GM10266 (cell line): ENCODE measurements at regions not wholly inside any gene's neighbourhood (a gene's known extent, or its start where the extent isn't known, plus 50 kb on each side); places are given as distances from the start of the nearest gene placed in this dataset.

ENCODE experiments used
- DNase-seq: peaks from one replicate; pipeline ENCODE4 v3.0.0; 2012; ENCODE audit errors: extremely low spot score
- CTCF ChIP-seq: IDR thresholded peaks from 2 replicates; pipeline ENCODE4 v1.5.1; 2012; ENCODE audit warnings: mild to moderate bottlenecking, low read depth; ENCODE audit not compliant: control insufficient read depth, insufficient read depth; ENCODE audit errors: missing control alignments

DNA sequence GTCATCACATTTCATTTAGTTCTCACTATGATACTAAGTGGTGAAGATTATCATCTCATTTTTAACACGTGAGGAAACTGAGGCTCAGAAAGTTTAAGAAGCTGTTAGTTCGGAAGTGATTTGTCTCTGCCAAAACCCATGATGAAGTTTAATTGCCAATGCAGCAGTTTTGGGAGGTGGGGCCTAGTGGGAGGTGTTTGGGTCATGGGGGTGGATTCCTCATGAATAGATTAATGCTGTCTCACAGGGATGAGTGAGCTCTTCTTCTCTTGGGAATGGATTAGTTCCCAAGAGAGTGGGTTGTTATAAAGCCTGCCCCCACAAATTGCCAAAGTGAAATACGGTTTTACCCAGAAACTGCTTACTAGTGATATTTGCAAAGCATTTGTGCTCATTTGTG lies 91.5 kb upstream of the IGF1 start:
- DNase-seq: no peak
- no peak for TF ChIP-seq CTCF

DNA sequence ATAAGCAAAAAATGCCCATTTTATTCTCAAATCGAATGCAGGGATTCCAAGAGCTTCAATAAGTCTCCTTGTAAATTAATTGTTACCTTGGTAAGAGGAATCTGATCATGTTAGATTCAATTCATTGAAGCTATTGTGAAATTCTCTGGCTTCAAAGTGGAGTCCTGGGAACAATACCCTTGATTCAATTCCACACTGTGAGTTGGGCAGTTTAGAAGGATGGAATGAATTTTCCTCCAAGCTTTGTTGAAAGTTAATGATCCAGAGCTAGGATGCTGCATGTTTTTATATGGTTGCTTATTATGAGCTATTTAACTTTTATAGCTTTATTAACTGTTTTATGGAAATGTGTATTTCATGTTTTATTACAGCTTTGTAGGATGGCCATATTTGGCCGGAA lies 89.9 kb upstream of the IGF1 start:
- no peak for DNase-seq
- TF ChIP-seq CTCF: no peak

GRCh38 chr12:102569803-102570202 lies 89.4 kb upstream of the IGF1 start:
- DNase-seq: no peak
- TF ChIP-seq CTCF: no peak

DNA sequence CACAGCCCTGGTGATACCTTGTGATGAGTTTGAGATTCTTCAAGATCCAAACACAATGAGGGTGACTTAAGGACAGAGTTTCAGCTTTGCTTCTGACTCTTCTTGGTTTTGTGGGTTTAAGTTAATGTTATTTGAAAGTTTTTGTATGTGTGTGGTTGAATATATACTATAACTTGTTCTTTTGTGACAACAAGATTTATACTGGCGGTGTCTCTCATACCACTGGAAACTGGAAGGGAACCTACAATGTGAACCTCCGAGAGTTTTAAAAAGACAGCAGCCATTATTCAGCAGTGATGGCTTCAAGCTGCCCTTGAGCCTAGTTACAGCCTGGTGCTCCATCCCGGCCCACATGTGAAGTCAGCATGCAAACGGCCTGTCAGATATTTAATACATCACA lies 87.9 kb upstream of the IGF1 start:
- no peak for TF ChIP-seq CTCF
- no peak for DNase-seq

DNA sequence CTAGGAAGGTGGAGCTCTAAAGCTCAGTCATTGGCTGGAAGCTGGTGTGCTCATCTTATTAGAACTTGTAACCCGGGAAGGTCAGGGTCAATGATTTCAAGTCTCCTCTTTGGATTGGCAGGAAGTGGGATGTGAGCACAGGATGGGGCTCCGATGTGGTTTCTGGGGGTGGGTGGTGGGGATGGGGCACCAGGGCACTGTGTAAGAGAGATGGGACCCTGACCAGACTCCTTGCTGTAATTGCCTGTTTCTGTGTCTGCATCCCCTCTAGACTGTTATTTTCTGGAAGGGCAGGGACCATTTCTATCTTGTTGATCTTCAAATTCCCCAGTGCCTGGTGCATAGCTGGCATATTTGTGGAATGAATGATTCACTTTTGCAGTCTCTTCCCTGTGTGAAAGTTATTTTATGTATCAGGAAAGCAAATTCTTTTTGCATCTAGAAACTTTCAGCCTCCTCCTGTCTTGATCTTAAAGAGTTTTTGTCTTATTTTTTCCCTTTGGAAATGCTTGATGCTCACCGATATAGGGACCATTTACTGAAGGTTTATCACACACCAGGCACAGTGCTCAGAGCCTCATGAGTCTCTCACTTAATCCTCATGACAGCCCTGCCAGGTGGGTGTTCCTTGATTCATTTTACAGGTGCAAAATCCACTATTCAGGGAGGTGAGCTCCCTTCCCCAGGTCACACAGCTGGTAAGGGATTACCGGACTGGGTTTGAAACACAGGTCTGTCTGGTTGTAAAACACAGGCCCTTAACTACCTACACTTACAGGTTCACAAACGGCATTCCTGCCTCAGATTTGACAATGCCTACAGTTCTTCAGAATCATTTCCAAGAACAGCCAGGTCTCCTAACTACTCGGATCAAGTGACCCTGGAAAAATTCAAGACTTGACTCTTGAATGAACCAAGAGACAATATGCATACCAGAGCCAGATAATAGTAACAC lies 86.9 kb upstream of the IGF1 start:
- no peak for TF ChIP-seq CTCF

DNA sequence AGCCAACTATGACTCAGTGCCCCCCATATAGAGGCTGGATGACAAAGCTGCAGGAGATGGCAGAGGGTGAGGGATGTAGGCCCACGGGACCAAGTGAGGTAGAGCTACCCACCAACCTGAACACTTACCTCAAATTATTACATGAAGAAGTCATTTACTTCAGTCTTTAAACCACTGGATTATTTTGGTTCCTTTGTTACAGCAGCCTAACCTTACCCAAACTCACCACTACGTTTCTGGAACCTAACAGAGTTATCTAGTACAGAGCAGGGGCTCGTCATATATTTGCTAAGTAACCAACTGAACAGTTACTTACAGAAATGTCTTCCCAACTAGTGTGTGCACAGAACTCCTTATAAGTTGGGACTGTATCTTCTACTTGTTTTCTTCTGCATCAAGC lies 85.2 kb upstream of the IGF1 start:
- TF ChIP-seq CTCF: no peak
- DNase-seq: no peak

More for the DNA sequence above, 86.9 kb upstream of the IGF1 start:
- no peak for DNase-seq

DNA sequence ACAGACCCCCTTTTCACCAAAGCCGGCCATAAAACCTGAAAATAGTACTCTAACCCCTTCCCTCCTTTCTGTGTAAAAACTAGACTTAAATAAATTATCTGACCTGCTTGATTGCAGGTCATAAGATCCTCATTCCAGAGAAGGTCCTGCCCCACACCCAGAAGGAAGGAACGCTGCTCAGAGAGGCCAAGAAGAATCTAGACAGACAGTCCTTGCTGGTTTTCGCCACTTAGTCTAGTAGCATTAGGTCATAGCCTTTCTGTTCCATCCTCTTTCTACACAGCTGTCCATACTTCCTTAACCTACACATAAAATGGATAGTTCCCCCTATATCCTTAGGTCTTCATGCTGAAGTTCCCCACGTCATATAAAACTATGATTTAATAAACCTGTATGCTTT lies 83.7 kb upstream of the IGF1 start:
- DNase-seq: no peak
- no peak for TF ChIP-seq CTCF
